Fibroblast of the aortic adventitia (primary cell): ENCODE measurements at regions not wholly inside any gene's neighbourhood (a gene's known extent, or its start where the extent isn't known, plus 50 kb on each side); places are given as distances from the start of the nearest gene placed in this dataset.

Experiments used
- DNase-seq: peaks from one replicate; pipeline ENCODE4 v3.0.0-alpha.2; 2010; ENCODE audit warnings: low read depth
- H3K4me3 ChIP-seq: 2 replicates; pipeline ENCODE4 v1.5.1; 2011; ENCODE audit warnings: low read depth, mild to moderate bottlenecking, control low read depth, low read length, moderate library complexity
- TF ChIP-seq, protein P1 (sequence below): IDR thresholded peaks from 2 replicates; pipeline ENCODE4 v1.5.1; 2011; ENCODE audit warnings: mild to moderate bottlenecking, low read length, control low read depth, inconsistent platforms; ENCODE audit not compliant: insufficient read depth

- DNase-seq, result no peak
These were observed 649.1 kb downstream of the BNC2 start for GRCh38 chr9:16221366-16221765.

GRCh38 chr9:16221822-16222547 is 648.5 kb downstream of the BNC2 start:
- DNase-seq, result peak; percentile 93
- TF ChIP-seq, protein P1, sequence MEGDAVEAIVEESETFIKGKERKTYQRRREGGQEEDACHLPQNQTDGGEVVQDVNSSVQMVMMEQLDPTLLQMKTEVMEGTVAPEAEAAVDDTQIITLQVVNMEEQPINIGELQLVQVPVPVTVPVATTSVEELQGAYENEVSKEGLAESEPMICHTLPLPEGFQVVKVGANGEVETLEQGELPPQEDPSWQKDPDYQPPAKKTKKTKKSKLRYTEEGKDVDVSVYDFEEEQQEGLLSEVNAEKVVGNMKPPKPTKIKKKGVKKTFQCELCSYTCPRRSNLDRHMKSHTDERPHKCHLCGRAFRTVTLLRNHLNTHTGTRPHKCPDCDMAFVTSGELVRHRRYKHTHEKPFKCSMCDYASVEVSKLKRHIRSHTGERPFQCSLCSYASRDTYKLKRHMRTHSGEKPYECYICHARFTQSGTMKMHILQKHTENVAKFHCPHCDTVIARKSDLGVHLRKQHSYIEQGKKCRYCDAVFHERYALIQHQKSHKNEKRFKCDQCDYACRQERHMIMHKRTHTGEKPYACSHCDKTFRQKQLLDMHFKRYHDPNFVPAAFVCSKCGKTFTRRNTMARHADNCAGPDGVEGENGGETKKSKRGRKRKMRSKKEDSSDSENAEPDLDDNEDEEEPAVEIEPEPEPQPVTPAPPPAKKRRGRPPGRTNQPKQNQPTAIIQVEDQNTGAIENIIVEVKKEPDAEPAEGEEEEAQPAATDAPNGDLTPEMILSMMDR, result no peak
- no peak overlapping the region for H3K4me3 ChIP-seq

More at GRCh38 chr9:16221366-16221765, 649.1 kb downstream of the BNC2 start:
- H3K4me3 ChIP-seq, result no peak overlapping the region
- TF ChIP-seq, protein P1, result no peak

GRCh38 chr9:16223074-16223871 is 647.2 kb downstream of the BNC2 start:
- H3K4me3 ChIP-seq, result no peak overlapping the region
- no peak for DNase-seq
- TF ChIP-seq, protein P1, result no peak

DNA sequence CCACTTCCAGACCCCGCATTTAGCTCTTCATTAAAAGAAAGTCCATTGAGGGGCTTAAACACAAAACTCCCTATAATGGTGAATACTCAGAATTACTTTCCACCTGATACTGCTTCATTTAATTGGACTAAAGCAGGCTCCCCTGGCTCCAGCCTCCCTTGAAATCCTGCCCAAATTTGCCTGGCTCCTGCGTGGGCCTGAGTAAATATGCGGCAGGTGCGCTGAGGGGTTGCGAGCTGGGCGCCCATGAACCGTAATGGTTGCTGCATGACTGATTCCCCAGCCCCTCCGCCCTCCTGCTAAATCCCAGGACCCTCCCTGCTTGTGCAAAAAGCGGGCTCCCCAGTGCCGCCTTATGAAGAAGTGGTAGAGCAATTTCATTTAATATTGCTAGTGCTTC is 639.7 kb downstream of the BNC2 start:
- TF ChIP-seq, protein P1, result no peak
- H3K4me3 ChIP-seq, result no peak overlapping the region
- no peak for DNase-seq

DNA sequence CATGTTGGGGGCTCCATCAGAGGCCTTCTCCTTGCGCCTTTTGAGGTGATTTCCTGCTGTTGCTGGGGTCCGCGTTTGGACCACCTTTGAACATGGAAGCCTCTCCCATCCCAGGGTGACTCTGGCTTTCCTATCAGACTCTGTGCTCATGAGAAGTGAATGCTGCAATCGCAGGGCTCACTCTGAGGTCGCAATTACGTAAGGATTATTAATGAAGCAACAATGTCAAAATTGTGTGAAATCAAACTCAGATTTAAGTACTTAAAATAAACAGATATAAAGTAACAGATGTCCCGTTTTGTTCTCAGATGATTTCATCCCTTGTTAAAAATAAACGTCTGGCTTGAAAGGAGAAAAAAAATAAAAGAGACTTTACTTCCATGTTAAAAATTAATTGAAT is 634.2 kb downstream of the BNC2 start:
- DNase-seq, result peak; percentile 97
- H3K4me3 ChIP-seq, result no peak overlapping the region
- TF ChIP-seq, protein P1, result no peak

- DNase-seq, result peak; percentile 72
- H3K4me3 ChIP-seq, result no peak overlapping the region
- TF ChIP-seq, protein P1, result no peak
These were observed 633.6 kb downstream of the BNC2 start for GRCh38 chr9:16236882-16237281.
